Heart right ventricle (tissue), 16 donors: ENCODE measurements at regions not wholly inside any gene's neighbourhood (a gene's known extent, or its start where the extent isn't known, plus 50 kb on each side); places are given as distances from the start of the nearest gene placed in this dataset.
"Not testable (repeated sequence)": the region's sequence is repeated elsewhere in the genome, so short reads cannot be mapped to it uniquely, and the experiment has no call there.

Experiments used
- ATAC-seq, 8 donors: fragments of 200-7000 bp; cut with Tn5 transposase; one replicate each; pipeline ENCODE4 v1.9.1; 2020; ENCODE audit warnings: mild to moderate bottlenecking in 8 of 8, moderate library complexity in 8 of 8, moderate number of reproducible peaks in 1 of 8
- DNase-seq, 2 donors: peaks; one replicate each; pipeline ENCODE4 v3.0.0-alpha.2; 2020
- H3K27ac ChIP-seq, 10 donors: fragments of 200-600 bp; sonication (generic) in 2 of 10; one replicate each; pipeline versions ENCODE4 v1.5.0 to v1.8.0; 2020 to 2022; ENCODE audit warnings: mild to moderate bottlenecking in 3 of 10
- H3K27me3 ChIP-seq, 7 donors: fragments of 200-600 bp; one replicate each; pipeline ENCODE4 v1.8.0; 2021 to 2022; ENCODE audit warnings: mild to moderate bottlenecking in 2 of 7
- H3K36me3 ChIP-seq, 9 donors: fragments of 200-600 bp; sonication (generic) in 1 of 9; one replicate each; pipeline versions ENCODE4 v1.5.0 to v1.8.0; 2020 to 2022; ENCODE audit warnings: mild to moderate bottlenecking in 2 of 9
- H3K4me1 ChIP-seq, 9 donors: fragments of 200-600 bp; sonication (generic) in 1 of 9; one replicate each; pipeline versions ENCODE4 v1.5.0 to v1.8.0; 2020 to 2022; ENCODE audit warnings: mild to moderate bottlenecking in 4 of 9
- H3K4me3 ChIP-seq, 10 donors: fragments of 200-600 bp; sonication (generic) in 2 of 10; one replicate each; pipeline versions ENCODE4 v1.5.0 to v1.8.0; 2020 to 2022; ENCODE audit warnings: mild to moderate bottlenecking in 7 of 10, moderate library complexity in 2 of 10
- H3K9me3 ChIP-seq, 11 donors: fragments of 200-600 bp in 10 of 11; sonication (generic) in 2 of 11; one replicate each; pipeline versions ENCODE4 v1.5.0 to v1.8.0; 2013 to 2022; ENCODE audit warnings: mild to moderate bottlenecking in 2 of 11, control low read depth in 1 of 11, moderate library complexity in 1 of 11
- CTCF ChIP-seq, 9 donors: fragments of 200-600 bp; sonication (generic) in 2 of 9; IDR thresholded peaks; one replicate each; pipeline versions ENCODE4 v1.5.0 to v1.8.0; 2021 to 2022; ENCODE audit warnings: antibody characterized with exemption in 9 of 9, mild to moderate bottlenecking in 5 of 9, moderate library complexity in 1 of 9
- WGBS, 2 donors: extraction: QIAGEN DNeasy Blood & Tissue Kit; methylation state at CpG; one replicate each; pipeline ENCODE4 v1.1.7; 2013; ENCODE audit warnings: inconsistent platforms in 1 of 2; 5-methylcytosine and 5-hydroxymethylcytosine counted together
- intact Hi-C, 10 donors: fragments of 100-400 bp; cut with DNase I; formaldehyde crosslinking; loops; one replicate each; pipeline versions ENCODE4 v1.11.1 to v1.14.2; 2022
- donor health status: Arrhythmogenic right ventricular cardiomyopathy.
- donor health status: ischemic (EF 13 %, LVEDD 7.1; RV severe dilation, severe dysfunction).
- donor health status: healthy with polysubstance abuse.
- donor health status: DM: no; HTN: yes; CAD: no.
- donor health status: DM: no; HTN: no; CAD: no.
- donor health status: ischemic (EF 25% LVEDD 6.9; RV normal size, moderate dysfunction).
- donor health status: ischemic (EF 25% LVEDD 5.7; RV mildly dilated, moderate dysfunction).
- donor health status: healthy.
- donor health status: DM: yes; HTN: yes; CAD: no.
- donor health status: Ischemic cardiomyopathy.
- donor health status: ischemic (EF 35%, LVEDD 5.7; RV mildly dilated, moderate dysfunction).
- donor health status: nonischemic (EF 11% LVEDD 7.7; RV severe dilation, severe dysfunction).
- donor health status: DM: yes; HTN: yes; CAD: no.
- donor health status: PGD.
- donor health status: ischemic (EF 29% LVEDD 5.4; RV normal size, mild dysfunction).
- donor health status: nonischemic (EF 23%, LVEDD 6.1; RV moderate dilation, normal function).

GRCh38 chr14:106006043-106006442, 479.7 kb downstream of the TMEM121 start:
- ATAC-seq, H3K36me3 ChIP-seq, intact Hi-C loops, H3K9me3 ChIP-seq, H3K27ac ChIP-seq, H3K4me1 ChIP-seq, DNase-seq, H3K4me3 ChIP-seq: not testable (repeated sequence)
- peak in 8 of 9 donors; percentile 15 to 73 (median 42) for TF ChIP-seq CTCF (IDR thresholded peaks at IDR 0.05)
- 39 to 50% methylated on average over 6 to 8 of the region's 8 CpGs for WGBS, 2 donors
- H3K27me3 ChIP-seq = peaks cover 0 to 50% (median 21%) of the 10 kb centered on the region in 7 donors

GRCh38 chr14:106006716-106007115, 480.3 kb downstream of the TMEM121 start:
- 72 to 76% methylated on average over 10 of the region's 10 CpGs for WGBS, 2 donors
- intact Hi-C loops, H3K9me3 ChIP-seq, H3K4me3 ChIP-seq, H3K4me1 ChIP-seq, H3K27ac ChIP-seq, DNase-seq, H3K36me3 ChIP-seq, ATAC-seq: not testable (repeated sequence)
- peaks cover 0 to 50% (median 21%) of the 10 kb centered on the region in 7 donors for H3K27me3 ChIP-seq

GRCh38 chr14:106010783-106011182, 484.4 kb downstream of the TMEM121 start:
- WGBS, 2 donors = 45 to 46% methylated on average over 4 of the region's 4 CpGs
- ATAC-seq (no peak), DNase-seq (no peak)
- H3K9me3 ChIP-seq = no peaks in the 10 kb centered on the region
- H3K27me3 ChIP-seq = peaks cover 0 to 56% (median 21%) of the 10 kb centered on the region in 7 donors
- TF ChIP-seq CTCF (IDR thresholded peaks at IDR 0.05) = no peak
- no peak overlapping the region for H3K4me3 ChIP-seq
- no peaks in the 10 kb centered on the region for H3K36me3 ChIP-seq
- no peak overlapping the region for H3K27ac ChIP-seq
- H3K4me1 ChIP-seq = no peaks in the 10 kb centered on the region
- intact Hi-C loops = no loop called here

GRCh38 chr14:106011631-106012360, 485.4 kb downstream of the TMEM121 start:
- H3K27ac ChIP-seq, intact Hi-C loops, H3K4me1 ChIP-seq, H3K4me3 ChIP-seq, ATAC-seq, H3K36me3 ChIP-seq, H3K9me3 ChIP-seq: not testable (repeated sequence)
- H3K27me3 ChIP-seq = peaks cover 0 to 57% (median 29%) of the 10 kb centered on the region in 7 donors
- WGBS, 2 donors = 38 to 47% methylated on average over 19 to 20 of the region's 22 CpGs
- peak; percentile 6 to 57 for DNase-seq
- peak in 7 of 9 donors; percentile 19 to 69 (median 44) for TF ChIP-seq CTCF (IDR thresholded peaks at IDR 0.05)

- ATAC-seq, H3K9me3 ChIP-seq, DNase-seq, intact Hi-C loops, H3K27ac ChIP-seq, H3K36me3 ChIP-seq, H3K4me3 ChIP-seq, H3K4me1 ChIP-seq: not testable (repeated sequence)
- 65 to 76% methylated on average over 3 of the region's 3 CpGs for WGBS, 2 donors
- H3K27me3 ChIP-seq = peaks cover 0 to 57% (median 33%) of the 10 kb centered on the region in 7 donors
These were observed 486.0 kb downstream of the TMEM121 start for GRCh38 chr14:106012361-106012725.
